PC-3 (cell line): ENCODE measurements at regions not wholly inside any gene's neighbourhood (a gene's known extent, or its start where the extent isn't known, plus 50 kb on each side); places are given as distances from the start of the nearest gene placed in this dataset.

Source experiments
- CTCF ChIP-seq: fragments of 300-600 bp; sonication (generic); conservative IDR thresholded peaks from 2 replicates; pipeline ENCODE4 v1.5.1; 2017; ENCODE audit warnings: antibody characterized with exemption, low read depth, mild to moderate bottlenecking, low read length
- EZH2 ChIP-seq: fragments of 300-600 bp; sonication (generic); IDR thresholded peaks from one replicate; pipeline ENCODE4 v1.6.1; 2017; ENCODE audit warnings: antibody characterized with exemption, mild to moderate bottlenecking, low read length; ENCODE audit not compliant: unreplicated experiment
- EZH2phosphoT487 ChIP-seq: fragments of 300-600 bp; sonication (generic); IDR thresholded peaks from 2 replicates; pipeline ENCODE4 v1.6.1; 2018; ENCODE audit warnings: mild to moderate bottlenecking, antibody characterized with exemption, low read length, borderline replicate concordance

GRCh38 chr7:121741896-121742295 lies 131.1 kb upstream of the PTPRZ1 start:
- TF ChIP-seq CTCF = no peak
- no peak for TF ChIP-seq EZH2
- no peak for TF ChIP-seq EZH2phosphoT487
